ENCODE measurements at regions not wholly inside any gene's neighbourhood (a gene's known extent, or its start where the extent isn't known, plus 50 kb on each side); places are given as distances from the start of the nearest gene placed in this dataset.
"Not testable (repeated sequence)": the region's sequence is repeated elsewhere in the genome, so short reads cannot be mapped to it uniquely, and the experiment has no call there.

DNA sequence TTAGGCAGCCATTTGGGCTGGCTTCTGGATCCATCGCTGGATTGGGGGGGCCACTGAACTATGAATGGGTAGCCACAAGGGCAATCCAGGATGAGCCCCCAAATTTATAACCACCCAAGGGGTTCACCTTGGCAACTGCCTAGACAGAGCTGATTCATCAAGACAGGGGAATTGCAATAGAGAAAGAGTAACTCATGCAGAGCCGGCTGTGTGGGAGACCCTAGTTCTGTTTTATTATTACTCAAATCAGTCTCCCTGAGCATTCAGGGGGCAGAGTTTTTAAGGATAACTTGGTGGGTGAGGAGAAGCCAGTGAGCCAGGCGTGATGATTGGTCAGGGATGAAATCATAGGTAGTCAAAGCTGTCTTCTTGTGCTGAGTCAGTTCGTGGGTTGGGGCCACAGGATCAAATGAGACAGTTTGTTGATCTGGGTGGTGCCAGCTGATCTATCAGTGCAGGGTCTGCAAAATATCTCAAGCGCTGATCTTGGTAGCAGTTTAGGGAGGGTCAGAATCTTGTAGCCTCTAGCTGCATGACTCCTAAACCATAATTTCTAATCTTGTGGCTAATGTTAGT lies 57.9 kb downstream of the DNAJB9 start:
- no peak for DNase-seq

DNA sequence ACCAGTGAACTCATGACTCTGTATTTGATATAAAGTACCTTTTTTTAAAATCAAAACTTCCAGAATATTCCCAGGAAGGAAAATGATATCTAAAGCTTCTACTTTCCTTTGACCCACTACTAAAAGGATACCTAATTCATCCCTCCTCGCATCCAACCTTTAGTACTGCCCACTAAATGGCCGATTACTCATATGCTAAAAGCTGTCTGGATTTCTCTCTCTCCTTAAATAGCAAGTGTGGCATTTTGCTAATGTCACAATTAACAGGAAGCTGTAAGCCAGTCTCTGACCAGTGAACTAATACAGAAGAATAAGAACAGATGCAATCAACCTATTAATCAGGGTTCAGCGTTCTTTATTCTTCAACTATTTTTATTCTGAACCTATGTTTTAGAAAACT lies 59.0 kb downstream of the DNAJB9 start:
- DNase-seq: no peak

DNA sequence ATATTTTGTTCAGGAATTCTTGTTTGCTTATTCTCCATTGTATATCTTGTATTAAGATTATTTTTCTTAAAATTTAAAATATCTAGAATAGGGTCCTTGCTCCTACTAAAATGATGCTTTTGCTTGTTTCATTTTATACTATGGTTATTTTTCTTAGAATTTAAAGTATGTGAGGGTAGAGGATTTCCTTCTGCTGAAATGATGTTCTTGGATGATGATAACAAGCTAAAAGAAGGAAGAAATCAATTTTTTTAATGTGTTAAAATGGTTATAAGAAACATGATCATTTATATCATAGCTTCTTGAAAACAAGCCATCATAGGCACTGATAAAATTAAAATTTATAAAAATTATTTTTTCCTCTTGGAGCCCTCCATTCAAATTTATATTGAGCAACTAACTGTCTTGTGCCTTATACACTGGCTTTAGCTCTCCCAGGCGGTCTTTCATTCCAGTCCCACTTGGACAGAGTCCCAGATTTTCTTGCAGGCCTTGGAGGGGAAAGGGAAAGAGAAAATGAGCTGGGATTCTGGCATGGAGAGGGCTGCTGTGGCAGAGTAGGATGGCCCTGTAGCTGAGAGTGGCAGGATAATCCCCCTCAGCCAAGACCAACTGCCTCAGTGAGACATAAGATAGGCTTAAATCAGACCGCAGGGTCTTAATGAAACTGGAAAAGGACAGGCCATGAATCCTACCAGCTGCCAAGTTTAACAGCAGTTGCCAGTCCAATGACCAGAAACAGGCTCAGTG lies 60.2 kb downstream of the DNAJB9 start:
- DNase-seq: peak; percentile 4

DNA sequence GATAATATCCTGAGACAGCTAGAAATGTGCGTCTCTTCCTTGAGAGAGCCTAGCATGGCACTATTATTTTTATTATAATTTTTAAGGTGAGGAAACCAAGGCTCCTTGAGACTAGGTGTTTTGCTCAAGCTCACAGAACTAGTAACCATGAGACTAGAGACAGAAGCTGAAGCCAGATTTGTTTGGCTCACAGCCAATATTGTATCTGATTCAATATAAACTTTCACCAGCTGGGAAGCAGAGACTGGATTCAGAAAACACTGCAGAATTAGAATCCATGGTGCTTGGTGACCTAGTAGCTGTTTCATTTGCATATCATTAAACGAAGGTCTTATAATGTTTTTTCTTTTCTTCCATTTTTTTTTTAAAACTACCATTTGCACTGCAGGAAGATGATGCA lies 64.4 kb downstream of the DNAJB9 start:
- DNase-seq: no peak

DNA sequence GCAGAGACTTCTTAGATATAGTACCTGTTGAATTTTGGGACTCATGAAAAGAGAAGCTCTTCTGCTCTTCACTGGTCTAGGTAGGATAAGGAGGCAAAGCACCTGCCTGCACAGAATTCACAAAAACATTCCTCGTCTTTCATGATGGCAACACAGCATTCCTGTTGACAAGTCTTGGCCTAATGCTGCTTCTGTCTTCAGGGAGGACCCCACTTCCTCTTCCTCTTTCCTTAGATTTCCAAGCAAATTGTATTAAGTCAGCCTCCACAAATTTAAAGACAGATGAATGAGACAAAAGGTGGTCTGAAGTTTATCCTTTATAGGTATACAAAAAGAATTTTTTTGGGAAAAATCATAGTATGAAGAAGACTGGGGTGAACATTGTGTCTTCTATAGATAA lies 64.9 kb downstream of the DNAJB9 start:
- no peak for DNase-seq

DNA sequence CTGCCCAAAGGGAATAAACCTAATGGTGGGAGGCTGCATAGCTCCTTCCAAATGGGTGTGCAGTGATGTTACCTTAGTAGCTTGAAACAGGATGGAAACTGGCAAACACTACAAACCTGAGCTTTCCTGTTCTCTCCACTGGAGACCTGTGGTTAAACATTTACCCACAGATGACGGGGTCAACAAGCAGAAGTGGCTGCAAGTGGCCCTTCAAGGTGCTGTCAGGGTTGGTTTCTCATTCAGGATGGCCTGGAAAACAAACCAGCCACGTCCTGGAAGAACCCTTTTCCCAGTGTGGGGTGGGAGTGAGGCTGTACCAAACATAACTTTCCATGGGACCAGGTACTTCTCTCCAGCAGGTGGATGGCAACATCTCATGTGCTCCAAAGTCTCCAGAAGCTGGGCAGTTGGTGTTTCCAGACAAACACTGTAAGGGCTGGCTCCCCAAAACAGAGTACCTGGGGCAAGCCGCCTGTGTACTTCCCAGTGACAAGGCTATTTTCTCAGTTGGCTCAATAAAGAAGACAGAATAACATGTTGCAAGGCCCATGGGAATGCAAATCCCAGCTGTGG lies 67.5 kb downstream of the DNAJB9 start:
- no peak for DNase-seq

DNA sequence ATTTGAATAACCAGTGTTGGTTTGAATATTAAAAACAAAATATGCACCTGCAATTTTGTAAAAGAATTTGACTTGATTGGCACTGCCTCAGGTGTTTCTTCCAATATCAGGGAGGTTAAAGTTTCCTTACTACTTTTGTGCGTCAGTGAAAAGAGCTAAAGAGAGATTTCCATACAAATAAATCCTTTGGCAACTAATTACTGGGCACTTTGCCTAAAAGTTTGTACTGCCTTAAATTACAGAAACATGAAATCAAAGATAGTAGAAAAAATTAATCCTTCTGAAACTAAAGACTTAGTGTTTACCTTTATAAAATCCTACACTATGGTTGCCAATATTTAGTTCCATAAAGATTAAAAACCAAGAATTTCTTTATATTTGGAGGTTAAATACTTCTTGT lies 72.5 kb downstream of the DNAJB9 start:
- DNase-seq: no peak

DNA sequence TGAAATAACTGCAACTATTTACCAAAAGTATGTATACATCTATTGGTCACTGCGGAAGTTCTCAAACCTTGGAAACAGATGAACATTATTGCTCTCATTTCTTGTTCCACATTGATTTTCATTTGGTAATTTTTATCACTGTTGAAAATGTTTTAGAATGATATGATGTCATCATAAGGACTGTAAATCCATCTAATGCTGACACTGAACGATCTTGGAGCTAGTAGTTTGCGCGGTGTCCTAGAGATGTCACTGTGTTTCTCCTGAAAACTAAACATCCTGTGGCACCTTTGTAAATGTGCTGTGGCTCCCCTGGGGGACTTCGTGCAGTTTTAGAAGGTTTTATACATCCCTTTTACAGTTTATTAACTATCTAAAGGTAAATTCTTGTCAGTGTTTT lies 73.5 kb downstream of the DNAJB9 start:
- no peak for DNase-seq

DNA sequence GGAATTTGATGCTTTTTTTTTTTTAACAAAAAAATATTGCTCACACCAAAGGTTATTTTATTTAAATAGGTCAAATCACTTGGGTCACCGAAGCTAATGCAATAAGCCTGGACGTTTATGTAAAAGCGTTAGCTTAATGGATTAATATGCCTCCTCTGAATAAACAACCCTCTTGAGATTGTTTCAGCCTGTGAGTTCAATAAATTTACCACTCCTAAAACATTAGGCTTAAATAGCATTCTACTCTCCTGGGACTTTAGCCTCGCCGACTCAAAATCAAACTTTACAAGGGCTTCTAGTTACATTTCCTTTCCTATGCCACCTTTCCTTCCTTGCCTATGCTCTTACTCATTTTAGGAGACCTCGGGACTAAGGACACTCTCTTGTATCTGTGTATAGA lies 79.3 kb downstream of the DNAJB9 start:
- DNase-seq: no peak

DNA sequence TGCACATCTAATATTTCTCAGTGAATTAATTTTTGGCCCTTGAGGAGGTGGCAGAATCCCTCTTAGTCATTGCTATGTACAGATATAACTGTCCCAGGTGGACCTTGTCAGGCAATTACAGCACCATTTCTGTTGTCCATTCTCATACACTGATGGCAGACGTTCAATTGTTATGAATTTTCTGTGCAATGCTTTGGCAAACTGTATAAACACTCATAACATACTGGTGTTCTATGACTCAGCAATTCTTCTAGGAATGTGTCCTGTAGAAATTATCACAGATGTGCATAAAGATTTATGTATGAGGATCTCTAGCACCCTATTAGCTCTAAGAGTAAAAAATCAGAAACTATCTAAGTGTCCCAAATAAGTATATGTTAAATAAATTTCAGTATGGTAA lies 80.8 kb downstream of the DNAJB9 start:
- peak; percentile 3 for DNase-seq

DNA sequence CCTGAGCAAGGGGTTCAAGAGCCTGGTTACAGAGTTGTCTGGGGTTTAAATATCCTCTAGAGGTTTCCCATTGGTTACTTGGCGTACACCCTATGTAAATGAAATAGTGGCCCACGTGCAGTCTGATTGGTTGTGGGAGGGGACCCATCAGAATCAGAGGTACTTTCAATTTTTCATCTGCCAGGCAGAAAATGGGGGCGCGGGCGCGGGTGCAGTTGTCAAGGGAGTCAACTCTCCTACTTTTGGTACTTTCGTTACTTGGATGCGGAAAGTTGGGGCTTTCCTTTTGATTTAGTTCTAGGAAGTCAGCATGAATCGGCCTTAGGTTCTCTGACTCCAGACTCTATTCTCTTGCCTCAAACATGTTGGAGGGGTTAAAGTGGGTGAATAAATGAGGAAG lies 83.2 kb downstream of the DNAJB9 start:
- no peak for DNase-seq

DNA sequence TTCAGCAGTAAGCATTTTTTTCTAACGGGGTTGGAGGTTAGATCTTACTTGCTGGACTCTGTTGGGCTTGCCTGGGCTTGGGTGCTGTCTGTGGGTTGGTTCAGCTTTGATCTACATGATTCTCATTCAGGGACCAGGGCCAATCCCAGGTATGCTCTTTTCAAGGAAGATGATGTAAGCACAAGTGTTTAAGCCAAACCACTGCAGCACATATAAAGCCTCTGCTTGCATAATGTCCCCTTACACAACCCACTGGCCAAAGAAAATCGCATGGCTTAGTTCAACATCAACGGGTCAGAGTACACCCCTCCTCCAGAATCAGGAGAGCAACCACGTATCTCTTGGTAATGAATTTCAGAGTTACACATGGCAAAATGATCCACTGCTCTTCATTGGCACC lies 83.9 kb downstream of the DNAJB9 start:
- DNase-seq: no peak

DNA sequence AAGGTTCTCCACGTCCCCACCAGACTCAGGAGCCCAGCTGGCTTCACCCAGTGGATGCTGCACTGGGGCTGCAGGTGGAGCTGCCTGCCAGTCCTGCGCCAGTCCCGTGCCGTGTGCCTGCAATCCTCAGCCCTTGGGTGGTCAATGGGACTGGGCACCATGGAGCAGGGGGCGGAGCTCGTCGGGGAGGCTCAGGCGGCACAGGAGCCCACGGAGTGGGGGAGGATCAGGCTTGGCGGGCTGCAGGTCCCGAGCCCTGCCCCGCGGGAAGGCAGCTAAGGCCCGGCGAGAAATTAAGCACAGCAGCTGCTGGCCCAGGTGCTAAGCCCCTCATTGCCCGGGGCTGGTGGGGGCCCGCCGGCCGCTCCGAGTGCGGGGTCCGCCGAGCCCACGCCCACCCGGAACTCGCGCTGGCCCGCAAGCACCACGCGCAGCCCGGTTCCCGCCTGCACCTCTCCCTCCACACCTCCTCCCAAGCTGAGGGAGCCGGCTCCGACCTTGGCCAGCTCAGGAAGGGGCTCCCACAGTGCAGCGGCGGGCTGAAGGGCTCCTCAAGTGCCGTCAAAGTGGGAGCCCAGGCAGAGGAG lies 87.6 kb downstream of the DNAJB9 start:
- DNase-seq: not testable (repeated sequence)

DNA sequence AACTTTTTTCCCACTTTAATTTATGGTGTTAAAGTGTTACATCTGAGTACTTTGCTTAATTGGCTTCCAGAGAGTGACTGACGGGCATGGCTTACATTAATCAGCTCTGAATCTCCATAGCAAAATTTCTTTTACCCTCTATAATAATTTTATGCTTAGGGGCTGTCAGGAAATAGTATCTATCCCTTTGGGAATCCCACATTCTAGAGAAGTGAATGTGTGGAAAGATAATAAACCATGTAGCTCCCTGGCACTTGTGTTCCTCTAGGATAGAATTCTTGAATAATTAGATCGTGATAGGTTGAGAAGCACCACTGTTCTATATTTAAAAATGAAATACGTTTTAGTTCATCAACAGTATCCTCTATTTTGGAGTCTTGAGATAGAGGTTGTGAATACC lies 89.6 kb downstream of the DNAJB9 start:
- no peak for DNase-seq

DNA sequence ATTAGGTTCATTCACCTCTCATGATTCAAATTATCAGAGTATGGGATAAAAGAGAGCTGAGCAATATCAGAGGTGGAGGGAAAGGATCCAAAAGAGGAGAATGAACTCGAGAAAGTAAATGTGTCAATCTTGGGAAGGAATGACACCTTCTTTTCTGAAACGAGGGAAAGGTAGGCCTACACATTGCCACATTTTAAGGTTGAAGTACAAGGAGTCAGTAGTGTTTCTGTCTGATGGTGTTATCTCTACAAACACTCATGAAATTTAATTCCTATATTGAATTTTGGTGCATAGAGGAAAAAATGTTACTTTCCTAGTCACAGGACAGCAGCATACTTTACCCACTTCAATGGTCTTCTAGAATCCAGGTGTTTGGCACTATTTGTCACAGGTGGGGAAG lies 90.2 kb downstream of the DNAJB9 start:
- DNase-seq: no peak

DNA sequence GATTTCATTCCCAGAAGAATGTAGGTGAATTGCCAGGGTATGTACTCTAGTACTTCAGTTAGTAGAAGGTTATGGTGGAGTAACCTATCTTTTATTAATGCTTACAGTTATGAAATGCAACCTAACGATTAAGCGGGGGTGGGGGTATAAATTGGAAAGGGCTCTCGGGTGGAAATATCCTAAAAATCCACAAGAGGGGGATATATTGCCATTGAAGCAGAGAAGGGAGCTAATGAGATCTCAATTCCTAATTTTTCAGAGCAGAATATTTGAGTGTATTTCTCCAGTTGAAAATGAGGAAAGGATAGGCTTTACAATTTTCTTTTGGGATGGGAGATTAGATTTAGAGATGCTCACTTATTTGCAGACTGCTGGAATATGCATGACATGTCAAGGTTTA lies 90.8 kb downstream of the DNAJB9 start:
- no peak for DNase-seq

DNA sequence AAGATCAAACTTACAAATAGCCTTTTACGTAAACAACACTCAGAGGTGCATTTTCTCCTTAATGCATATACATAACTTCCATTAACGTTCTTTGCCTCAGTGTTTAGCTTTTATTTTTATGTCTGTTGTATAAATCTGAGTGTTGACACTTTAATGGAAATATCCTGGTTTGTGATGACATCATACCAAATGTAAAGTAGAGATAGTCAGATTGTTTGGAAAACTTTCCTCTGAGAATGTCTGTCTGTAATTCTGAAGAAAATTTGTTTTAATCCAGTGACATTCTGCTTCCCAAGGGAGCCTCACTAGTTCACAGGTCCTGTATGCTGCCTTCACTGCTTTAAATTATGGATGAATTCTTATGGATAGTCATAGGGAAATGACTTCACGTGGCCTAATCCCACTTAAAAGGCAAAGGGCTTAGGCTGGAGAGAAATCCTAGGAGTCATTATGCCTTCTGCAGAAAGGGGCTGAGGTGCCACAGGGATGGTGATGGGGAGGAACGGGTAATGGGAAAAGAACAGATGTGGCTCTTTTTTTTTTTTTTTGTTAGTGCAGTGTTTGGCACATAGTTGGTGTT lies 93.2 kb downstream of the DNAJB9 start:
- no peak for DNase-seq

DNA sequence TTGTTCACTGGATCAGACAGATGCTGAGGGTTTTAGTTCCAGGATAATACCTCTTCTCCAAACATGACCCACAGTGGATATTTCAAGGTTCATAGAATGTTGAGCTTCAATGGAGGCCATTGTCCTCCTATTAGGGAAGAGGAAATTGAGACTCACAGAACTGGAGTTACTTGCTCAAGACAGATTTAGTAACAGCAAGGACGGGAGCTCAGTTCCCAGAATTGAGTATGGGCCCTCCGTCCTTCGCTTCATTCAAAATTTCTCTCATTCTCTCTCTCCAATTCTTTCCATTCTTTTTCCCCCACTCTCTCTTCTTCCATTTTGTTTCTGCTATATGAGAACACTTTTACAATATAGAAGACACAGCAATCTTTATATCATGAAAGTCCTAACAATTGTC lies 94.0 kb downstream of the DNAJB9 start:
- DNase-seq: no peak

DNA sequence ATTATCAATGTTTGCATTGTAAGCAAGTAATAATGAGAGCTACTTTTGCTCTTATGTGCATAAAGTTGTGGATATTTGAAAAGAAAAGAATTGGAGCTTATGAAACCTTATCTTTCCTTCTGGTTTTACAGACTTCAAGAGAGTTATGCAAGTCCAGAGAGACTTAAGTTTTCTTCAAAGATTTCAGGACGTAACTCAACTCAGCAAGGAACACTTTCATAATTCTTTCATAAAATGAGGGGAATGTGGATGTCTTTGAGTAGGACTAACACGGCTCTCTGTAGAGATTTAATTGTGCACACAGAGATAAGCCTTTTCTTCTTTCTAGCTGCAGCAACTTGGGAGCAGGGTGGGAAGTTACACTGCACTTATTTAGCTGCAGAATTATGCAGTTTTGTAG lies 97.5 kb downstream of the DNAJB9 start:
- no peak for DNase-seq

DNA sequence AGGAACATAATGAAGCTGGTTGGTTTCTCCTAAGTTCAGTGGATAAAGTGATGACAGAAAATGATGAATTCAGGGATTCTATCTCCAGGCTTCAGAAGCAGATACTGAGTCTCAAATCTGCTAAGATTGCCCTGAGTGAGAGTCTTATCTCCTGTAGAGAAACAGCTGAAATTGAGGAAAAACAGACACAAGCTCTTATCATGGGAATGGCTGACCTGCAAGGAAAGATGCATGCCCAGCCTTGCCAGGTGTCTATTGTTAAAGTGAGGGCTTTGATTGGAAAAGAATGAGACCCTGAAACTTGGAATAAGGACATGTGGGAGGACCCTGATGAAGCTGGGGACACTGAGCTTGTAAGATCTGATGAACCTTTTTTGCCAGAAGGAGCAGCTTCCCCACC lies 100.3 kb downstream of the DNAJB9 start:
- DNase-seq: no peak

DNA sequence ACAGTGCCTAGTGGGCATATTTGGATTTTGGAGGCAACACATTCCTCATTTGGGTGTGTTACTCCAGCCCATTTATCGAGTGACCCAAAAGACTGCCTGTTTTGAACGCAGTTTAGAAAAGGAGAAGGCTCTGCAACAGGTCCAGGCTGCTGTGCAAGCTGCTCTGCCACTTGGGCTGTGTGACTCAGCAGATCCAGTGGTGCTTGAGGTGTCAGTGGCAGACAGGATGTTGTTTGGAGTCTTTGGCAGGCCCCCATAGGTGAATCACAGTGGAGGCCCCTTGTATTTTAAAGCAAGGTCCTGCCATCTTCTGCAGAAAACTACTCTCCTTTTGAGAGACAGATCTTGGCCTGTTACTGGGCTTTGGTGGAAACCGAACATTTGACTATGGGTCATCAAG lies 104.0 kb downstream of the DNAJB9 start:
- DNase-seq: not testable (repeated sequence)

DNA sequence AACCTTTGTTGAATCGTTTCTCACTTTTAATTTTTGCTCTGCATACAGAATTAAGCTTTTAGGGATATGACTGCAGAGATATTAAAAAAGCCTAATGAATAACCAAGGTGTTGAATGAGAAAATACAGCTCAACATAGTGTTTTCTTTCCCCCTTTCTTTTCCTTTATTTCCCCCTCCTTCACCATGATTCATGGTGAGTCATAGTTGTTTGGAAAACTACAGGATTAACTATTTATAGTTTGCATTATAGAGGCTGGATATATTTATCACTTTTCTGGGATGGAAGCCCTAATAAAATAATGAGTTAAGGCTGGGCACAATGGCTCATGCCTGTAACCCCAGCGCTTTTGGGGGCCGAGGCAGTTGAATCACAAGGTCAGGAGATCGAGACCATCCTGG lies 115.0 kb downstream of the DNAJB9 start:
- DNase-seq: peak; percentile 4

DNA sequence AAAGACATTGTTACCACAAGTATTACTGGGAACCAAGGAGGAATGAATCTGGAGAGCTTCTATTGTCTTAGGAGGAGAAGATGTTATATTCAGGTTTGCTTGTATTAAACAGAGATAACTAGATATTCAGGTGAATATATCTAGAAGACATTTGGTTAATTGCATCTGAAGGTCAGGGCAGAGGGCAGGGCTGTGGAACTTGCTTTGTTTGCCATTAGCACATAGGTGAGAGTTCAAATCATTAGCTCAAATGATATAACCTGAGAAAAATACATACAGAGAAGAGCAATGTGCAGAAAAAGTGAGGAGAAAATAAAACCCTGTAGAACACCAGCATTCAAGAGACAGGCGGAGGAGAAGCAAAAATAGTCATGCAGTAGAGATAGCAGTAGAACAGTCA lies 116.8 kb downstream of the DNAJB9 start:
- no peak for DNase-seq

DNA sequence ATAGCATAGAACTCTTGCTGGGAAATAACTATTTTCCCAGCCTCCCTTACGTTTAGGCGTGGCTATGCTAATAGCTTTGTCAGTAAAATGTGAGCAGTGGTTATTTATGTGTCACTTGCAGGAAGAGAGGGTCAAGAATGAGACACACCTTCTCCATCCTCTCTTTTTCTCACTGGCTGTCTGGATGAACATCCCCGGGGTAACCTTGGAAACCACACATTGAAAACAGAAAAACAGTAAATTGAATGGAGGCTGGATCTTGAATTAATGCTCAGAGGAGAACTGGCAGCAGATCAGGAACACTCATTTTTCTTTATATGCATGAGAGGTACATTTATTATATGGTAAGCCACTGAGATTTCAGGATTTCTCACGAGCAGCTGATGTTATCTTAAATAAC lies 127.6 kb downstream of the DNAJB9 start:
- DNase-seq: no peak
